SK-N-SH (cell line): ENCODE measurements at regions not wholly inside any gene's neighbourhood (a gene's known extent, or its start where the extent isn't known, plus 50 kb on each side); places are given as distances from the start of the nearest gene placed in this dataset.

ENCODE experiments used
- CTCF ChIA-PET: fragments of 300-600, 350-600 bp; formaldehyde crosslinking; extraction: SDS; loops from one replicate; lab custom pipeline; 2021; lab: Yijun Ruan, JAX
- POLR2A ChIA-PET: fragments of 350-600 bp; sonication (Branson Sonifier 250); formaldehyde crosslinking; extraction: SDS; loops from one replicate; lab custom pipeline; 2020; ENCODE audit warnings: antibody characterized with exemption, inconsistent platforms; lab: Yijun Ruan, JAX
- DNase-seq: peaks from one replicate; pipeline ENCODE4 v3.0.0; 2012
- H2AFZ ChIP-seq: fragments of 200-600 bp; sonication (generic); 2 replicates; pipeline ENCODE4 v1.8.1; 2016; ENCODE audit warnings: antibody characterized with exemption, mild to moderate bottlenecking, low read depth
- H3F3A ChIP-seq: fragments of 200-600 bp; sonication (generic); replicated peaks from 2 replicates; pipeline ENCODE3; 2016; ENCODE audit warnings: antibody characterized with exemption, mild to moderate bottlenecking; ENCODE audit not compliant: insufficient read depth
- H3K27ac ChIP-seq, 2 experiments: fragments of 200-500 bp in 1 of 2; fragments of 200-600 bp in 1 of 2; sonication (Bioruptor generic) in 1 of 2; sonication (generic), shearing (Covaris generic) in 1 of 2; 2 replicates each; pipeline versions ENCODE4 v1.5.1 to v1.6.1; 2014 to 2016; ENCODE audit warnings: low read depth in 2 of 2, inconsistent platforms in 1 of 2, low read length in 1 of 2, mild to moderate bottlenecking in 1 of 2, mixed read lengths in 1 of 2
- H3K27me3 ChIP-seq: fragments of 200-600 bp; sonication (generic), shearing (Covaris generic); 2 replicates; pipeline ENCODE4 v1.6.1; 2016; ENCODE audit warnings: mixed run types; ENCODE audit not compliant: insufficient read depth
- H3K36me3 ChIP-seq, 2 experiments: fragments of 200-500 bp in 1 of 2; fragments of 200-600 bp in 1 of 2; sonication (Bioruptor generic) in 1 of 2; sonication (generic) in 1 of 2; replicated peaks in 1 of 2; 2 replicates each; pipeline versions ENCODE3 to v1.5.1; 2014 to 2016; ENCODE audit warnings: low read length in 1 of 2, mild to moderate bottlenecking in 1 of 2; ENCODE audit not compliant: insufficient read depth in 2 of 2, control insufficient read depth in 1 of 2
- H3K4me1 ChIP-seq, 2 experiments: fragments of 200-500 bp in 1 of 2; fragments of 200-600 bp in 1 of 2; sonication (Bioruptor generic) in 1 of 2; sonication (generic), shearing (Covaris generic) in 1 of 2; 2 replicates each; pipeline versions ENCODE4 v1.5.1 to v1.6.1; 2014 to 2016; ENCODE audit warnings: low read depth in 1 of 2, low read length in 1 of 2, mixed run types in 1 of 2; ENCODE audit not compliant: insufficient read depth in 2 of 2, control insufficient read depth in 1 of 2
- H3K4me2 ChIP-seq: fragments of 200-600 bp; sonication (generic), shearing (Covaris generic); 2 replicates; pipeline ENCODE4 v1.6.1; 2017; ENCODE audit warnings: mixed run types
- H3K4me3 ChIP-seq, 2 experiments: fragments of 200-500 bp in 1 of 2; fragments of 200-600 bp in 1 of 2; sonication (Bioruptor generic) in 1 of 2; sonication (generic), shearing (Covaris generic) in 1 of 2; 2 replicates each; pipeline versions ENCODE4 v1.5.1 to v1.8.1; 2014 to 2016; ENCODE audit warnings: low read depth in 2 of 2, inconsistent platforms in 1 of 2, low read length in 1 of 2, mild to moderate bottlenecking in 1 of 2, mixed read lengths in 1 of 2, moderate library complexity in 1 of 2
- H3K79me2 ChIP-seq: fragments of 200-600 bp; sonication (generic); 2 replicates; pipeline ENCODE4 v1.8.1; 2017; ENCODE audit warnings: mild to moderate bottlenecking; ENCODE audit not compliant: insufficient read depth
- H3K9ac ChIP-seq: fragments of 200-600 bp; sonication (generic); 2 replicates; pipeline ENCODE4 v1.6.1; 2017; ENCODE audit warnings: mixed run types
- H3K9me2 ChIP-seq: fragments of 200-600 bp; sonication (generic); 2 replicates; pipeline ENCODE4 v1.6.1; 2017; ENCODE audit warnings: mixed run types
- H3K9me3 ChIP-seq: fragments of 200-600 bp; sonication (generic); 2 replicates; pipeline ENCODE4 v1.6.1; 2017; ENCODE audit warnings: mixed run types, mild to moderate bottlenecking, moderate library complexity
- H4K20me1 ChIP-seq: fragments of 200-600 bp; sonication (generic); 2 replicates; pipeline ENCODE4 v1.6.1; 2017; ENCODE audit warnings: mild to moderate bottlenecking, mixed run types; ENCODE audit not compliant: insufficient read depth
- CHD2 ChIP-seq: fragments of 150-350 bp; IDR thresholded peaks from 2 replicates; pipeline ENCODE4 v1.6.1; 2018; ENCODE audit warnings: low read length; ENCODE audit not compliant: partially characterized antibody
- CTCF ChIP-seq: fragments of 200-600 bp; sonication (generic); IDR thresholded peaks from 2 replicates; pipeline ENCODE4 v1.6.1; 2017; ENCODE audit warnings: antibody characterized with exemption, mild to moderate bottlenecking, moderate library complexity
- ELF1 ChIP-seq: IDR thresholded peaks from 2 replicates; pipeline ENCODE4 v1.4.0; 2012
- EZH2phosphoT487 ChIP-seq: fragments of 200-600 bp; sonication (generic); IDR thresholded peaks from 2 replicates; pipeline ENCODE4 v1.6.1; 2017; ENCODE audit warnings: low read depth, mixed run types, mild to moderate bottlenecking, antibody characterized with exemption, moderate library complexity, borderline replicate concordance
- FOSL2 ChIP-seq: IDR thresholded peaks from 2 replicates; pipeline ENCODE4 v1.4.0; 2012; ENCODE audit warnings: low read depth, mild to moderate bottlenecking, moderate library complexity, borderline replicate concordance
- GABPA ChIP-seq: IDR thresholded peaks from 2 replicates; pipeline ENCODE4 v1.4.0; 2012; ENCODE audit warnings: low read depth, mild to moderate bottlenecking
- GATA2 ChIP-seq: sonication (generic); formaldehyde crosslinking; IDR thresholded peaks from 2 replicates; pipeline ENCODE4 v1.5.0; 2020; ENCODE audit warnings: mild to moderate bottlenecking, missing genetic modification reagents
- IRF3 ChIP-seq: fragments of 150-350 bp; IDR thresholded peaks from 2 replicates; pipeline ENCODE4 v1.6.1; 2016; ENCODE audit warnings: mild to moderate bottlenecking, low read depth, low read length
- MAX ChIP-seq: IDR thresholded peaks from 2 replicates; pipeline ENCODE4 v1.4.0; 2012; ENCODE audit warnings: low read depth
- MEF2A ChIP-seq: IDR thresholded peaks from 2 replicates; pipeline ENCODE4 v1.4.0; 2012; ENCODE audit warnings: low read depth, borderline replicate concordance
- MXI1 ChIP-seq: IDR thresholded peaks from 2 replicates; pipeline ENCODE4 v1.6.1; 2012; ENCODE audit warnings: mild to moderate bottlenecking, low read depth, low read length, improper control_type of control experiment
- PBX3 ChIP-seq: IDR thresholded peaks from 2 replicates; pipeline ENCODE4; 2012
- POLR2AphosphoS5 ChIP-seq: IDR thresholded peaks from 2 replicates; pipeline ENCODE4 v1.6.1; 2012; ENCODE audit warnings: low read depth, low read length
- RFX5 ChIP-seq: IDR thresholded peaks from 2 replicates; pipeline ENCODE4 v1.6.1; 2012; ENCODE audit warnings: mild to moderate bottlenecking, improper control_type of control experiment, low read length
- TAF1 ChIP-seq: IDR thresholded peaks from 2 replicates; pipeline ENCODE4 v1.6.1; 2012; ENCODE audit warnings: low read depth, mild to moderate bottlenecking, low read length, moderate library complexity, borderline replicate concordance
- TCF12 ChIP-seq: IDR thresholded peaks from 2 replicates; pipeline ENCODE4 v1.4.0; 2012
- TEAD4 ChIP-seq: IDR thresholded peaks from 2 replicates; pipeline ENCODE4 v1.4.0; 2012; ENCODE audit warnings: mild to moderate bottlenecking, borderline replicate concordance; ENCODE audit not compliant: insufficient read depth
- USF2 ChIP-seq: fragments of 150-350 bp; IDR thresholded peaks from 2 replicates; pipeline ENCODE4 v1.6.1; 2017; ENCODE audit warnings: antibody characterized with exemption, low read length, low read depth, borderline replicate concordance
- ZBTB33 ChIP-seq: IDR thresholded peaks from 2 replicates; pipeline ENCODE4 v1.4.0; 2012; ENCODE audit warnings: low read depth, borderline replicate concordance

GRCh38 chr7:52311886-52312285, 723.5 kb upstream of the POM121L12 start:
- no peaks in the 10 kb centered on the region for H4K20me1 ChIP-seq
- ChIA-PET POLR2A (no interaction called here), CTCF (interaction anchor here (1.2 kb wide), 1 partner anchor 9 kb away, joined by 3 read pairs; no protein-coding TSS in a partner anchor)
- no peak overlapping the region for H3K27ac ChIP-seq
- H3K4me1 ChIP-seq, result no peaks in the 10 kb centered on the region
- no peaks in the 10 kb centered on the region for H3K79me2 ChIP-seq
- H3F3A ChIP-seq, result no peaks in the 10 kb centered on the region
- no peak overlapping the region for H3K9ac ChIP-seq
- H3K4me3 ChIP-seq, result no peak overlapping the region
- H2AFZ ChIP-seq, result no peak overlapping the region
- no peaks in the 10 kb centered on the region for H3K27me3 ChIP-seq
- H3K36me3 ChIP-seq, result no peaks in the 10 kb centered on the region
- TF ChIP-seq POLR2AphosphoS5, result no peak
- TF ChIP-seq TEAD4, result no peak
- TF ChIP-seq MEF2A, result no peak
- no peak for TF ChIP-seq GATA2 (CRISPR knock-in tag)
- TF ChIP-seq TCF12, result no peak
- TF ChIP-seq EZH2phosphoT487, result no peak
- no peak for TF ChIP-seq ZBTB33
- TF ChIP-seq FOSL2, result no peak
- no peak for TF ChIP-seq USF2
- TF ChIP-seq ELF1, result no peak
- no peak for TF ChIP-seq GABPA
- TF ChIP-seq TAF1, result no peak
- TF ChIP-seq MXI1, result no peak
- TF ChIP-seq PBX3, result no peak
- TF ChIP-seq IRF3, result no peak
- TF ChIP-seq CTCF, result no peak
- TF ChIP-seq RFX5, result no peak
- TF ChIP-seq MAX, result no peak
- no peak for TF ChIP-seq CHD2
- DNase-seq, result no peak
- no peaks in the 10 kb centered on the region for H3K9me3 ChIP-seq
- H3K4me2 ChIP-seq, result no peak overlapping the region
- H3K9me2 ChIP-seq, result no peaks in the 10 kb centered on the region
